Amygdala (tissue), 56 donors: ENCODE measurements at regions not wholly inside any gene's neighbourhood (a gene's known extent, or its start where the extent isn't known, plus 50 kb on each side); places are given as distances from the start of the nearest gene placed in this dataset.
"Not testable (repeated sequence)": the region's sequence is repeated elsewhere in the genome, so short reads cannot be mapped to it uniquely, and the experiment has no call there.

Experiments used
- DNase-seq, 56 donors: peaks; one replicate each; lab custom pipeline; 2025; lab: John Stamatoyannopoulos, UW

GRCh38 chr10:6986927-6987326 is 406.9 kb upstream of the PRKCQ start:
- peak in 1 of 56 donors; percentile 26 for DNase-seq

- no peak for DNase-seq
Measured at GRCh38 chr10:6985644-6986043, 405.6 kb upstream of the PRKCQ start.

GRCh38 chr10:6984971-6985370 is 404.9 kb upstream of the PRKCQ start:
- no peak for DNase-seq

GRCh38 chr10:6984016-6984415 is 403.9 kb upstream of the PRKCQ start:
- not testable (repeated sequence) for DNase-seq

GRCh38 chr10:6980353-6980752 is 400.3 kb upstream of the PRKCQ start:
- DNase-seq = no peak

- no peak for DNase-seq
Measured at GRCh38 chr10:6979371-6979770, 399.3 kb upstream of the PRKCQ start.

GRCh38 chr10:6978187-6978627 is 398.1 kb upstream of the PRKCQ start:
- no peak for DNase-seq

GRCh38 chr10:6977398-6978186 is 397.5 kb upstream of the PRKCQ start:
- no peak for DNase-seq

- no peak for DNase-seq
Measured at GRCh38 chr10:6973899-6974298, 393.8 kb upstream of the PRKCQ start.

- DNase-seq = no peak
Measured at GRCh38 chr10:6972226-6972625, 392.1 kb upstream of the PRKCQ start.

GRCh38 chr10:6969659-6970058 is 389.6 kb upstream of the PRKCQ start:
- DNase-seq = no peak

- DNase-seq = no peak
Measured at GRCh38 chr10:6964543-6964942, 384.5 kb upstream of the PRKCQ start.

GRCh38 chr10:6962576-6962975 is 382.5 kb upstream of the PRKCQ start:
- no peak for DNase-seq

GRCh38 chr10:6958711-6959110 is 378.6 kb upstream of the PRKCQ start:
- no peak for DNase-seq

- peak in 1 of 56 donors; percentile 3 for DNase-seq
Measured at GRCh38 chr10:6958254-6958653, 378.2 kb upstream of the PRKCQ start.

GRCh38 chr10:6957851-6958250 is 377.8 kb upstream of the PRKCQ start:
- peak in 2 of 56 donors; percentile 11 to 37 for DNase-seq

GRCh38 chr10:6956562-6956961 is 376.5 kb upstream of the PRKCQ start:
- peak in 2 of 56 donors; percentile 13 to 41 for DNase-seq

- DNase-seq = no peak
Measured at GRCh38 chr10:6953271-6953801, 373.3 kb upstream of the PRKCQ start.

- DNase-seq = no peak
Measured at GRCh38 chr10:6951732-6952131, 371.7 kb upstream of the PRKCQ start.

GRCh38 chr10:6950133-6950532 is 370.1 kb upstream of the PRKCQ start:
- DNase-seq = no peak

- DNase-seq = no peak
Measured at GRCh38 chr10:6944436-6944835, 364.4 kb upstream of the PRKCQ start.

- no peak for DNase-seq
Measured at GRCh38 chr10:6938384-6938783, 358.3 kb upstream of the PRKCQ start.
